ENCODE measurements at regions not wholly inside any gene's neighbourhood (a gene's known extent, or its start where the extent isn't known, plus 50 kb on each side); places are given as distances from the start of the nearest gene placed in this dataset.
"Not testable (repeated sequence)": the region's sequence is repeated elsewhere in the genome, so short reads cannot be mapped to it uniquely, and the experiment has no call there.

DNA sequence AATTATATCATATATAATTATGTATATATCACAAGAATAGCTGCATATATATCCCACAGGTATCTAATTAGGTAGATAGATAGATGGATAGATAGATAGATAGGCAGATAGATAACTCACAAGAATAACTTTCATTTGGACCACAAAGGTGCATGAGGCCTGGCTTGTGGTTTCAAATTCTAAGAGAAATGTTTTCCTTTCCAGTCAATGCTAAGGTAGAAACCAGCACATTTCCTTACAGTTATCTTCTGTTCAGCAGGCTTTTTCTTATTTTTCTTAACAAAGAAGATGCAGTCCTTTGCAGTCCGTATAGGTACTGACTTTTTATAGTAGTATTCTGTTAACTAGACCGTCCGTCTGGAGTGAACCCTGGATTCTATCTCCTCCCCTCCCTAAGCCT lies 152.9 kb upstream of the ANKFN1 start:
- Mint-ChIP-seq H3K9me3 (peaks cover 3% of the 10 kb centered on the region), H3K27ac (no peak overlapping the region), H3K36me3 (ENCODE audit: low read depth) (no peaks in the 10 kb centered on the region), H3K4me3 (no peak overlapping the region), H3K4me1 (no peaks in the 10 kb centered on the region), H3K27me3 (no peaks in the 10 kb centered on the region)
- DNase-seq: no peak
- intact Hi-C loops (cut with micrococcal nuclease): no loop called here

DNA sequence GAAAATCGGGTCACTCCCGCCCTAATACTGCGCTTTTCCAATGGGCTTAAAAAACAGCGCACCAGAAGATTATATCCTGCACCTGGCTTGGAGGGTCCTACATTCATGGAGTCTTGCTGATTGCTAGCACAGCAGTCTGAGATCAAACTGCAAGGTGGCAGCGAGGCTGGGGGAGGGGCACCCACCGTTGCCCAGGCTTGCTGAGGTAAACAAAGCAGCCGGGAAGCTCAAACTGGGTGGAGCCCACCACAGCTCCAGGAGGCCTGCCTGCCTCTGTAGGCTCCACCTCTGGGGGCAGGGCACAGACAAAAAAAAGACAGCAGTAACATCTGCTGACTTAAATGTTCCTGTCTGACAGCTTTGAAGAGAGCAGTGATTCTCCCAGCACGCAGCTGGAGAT lies 150.6 kb upstream of the ANKFN1 start:
- H3K27ac Mint-ChIP-seq; H3K4me1 Mint-ChIP-seq; H3K4me3 Mint-ChIP-seq; intact Hi-C loops (cut with micrococcal nuclease); H3K9me3 Mint-ChIP-seq; H3K36me3 Mint-ChIP-seq (ENCODE audit: low read depth); DNase-seq; H3K27me3 Mint-ChIP-seq: not testable (repeated sequence)

DNA sequence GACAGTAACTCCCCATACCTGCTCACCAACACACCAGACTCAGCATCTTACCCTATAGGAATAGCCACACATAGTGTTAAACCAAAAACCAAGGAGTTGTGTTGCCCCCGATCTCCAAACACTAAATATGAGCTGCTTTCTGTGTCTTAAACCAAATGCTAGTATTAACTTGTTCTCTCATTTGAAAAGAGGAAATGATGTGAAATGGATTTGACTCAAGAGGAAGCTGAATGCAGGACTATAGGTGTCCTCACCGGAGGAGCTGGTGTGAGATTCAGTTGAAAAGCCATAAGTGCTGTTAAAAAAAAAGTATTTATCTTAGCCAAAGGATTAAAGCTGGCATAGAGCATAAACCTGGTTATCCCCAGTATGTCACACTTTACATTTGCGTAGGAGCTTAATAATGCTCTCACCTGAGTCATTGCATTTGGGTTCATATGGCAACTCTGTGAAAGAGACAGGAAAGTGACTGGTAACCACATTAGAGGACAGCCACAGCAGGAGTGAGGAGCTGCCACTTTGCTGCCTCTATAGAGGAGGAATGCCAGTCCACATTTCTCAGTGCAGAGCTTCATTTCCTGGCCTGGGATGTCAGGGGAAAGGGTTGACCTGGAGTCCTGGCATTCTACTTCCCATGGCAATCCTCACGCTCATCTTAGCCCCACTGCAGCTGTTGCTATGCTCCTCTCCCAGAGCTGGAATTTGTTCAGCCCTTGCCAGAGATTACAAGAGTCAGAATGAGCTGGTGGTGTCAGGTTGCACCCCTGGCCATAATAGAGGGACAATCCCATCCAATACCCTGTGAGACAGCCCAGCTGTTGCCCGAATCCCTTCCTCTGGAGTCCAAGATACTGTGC lies 143.3 kb upstream of the ANKFN1 start:
- Mint-ChIP-seq H3K4me3 (no peak overlapping the region), H3K27ac (no peak overlapping the region)

DNA sequence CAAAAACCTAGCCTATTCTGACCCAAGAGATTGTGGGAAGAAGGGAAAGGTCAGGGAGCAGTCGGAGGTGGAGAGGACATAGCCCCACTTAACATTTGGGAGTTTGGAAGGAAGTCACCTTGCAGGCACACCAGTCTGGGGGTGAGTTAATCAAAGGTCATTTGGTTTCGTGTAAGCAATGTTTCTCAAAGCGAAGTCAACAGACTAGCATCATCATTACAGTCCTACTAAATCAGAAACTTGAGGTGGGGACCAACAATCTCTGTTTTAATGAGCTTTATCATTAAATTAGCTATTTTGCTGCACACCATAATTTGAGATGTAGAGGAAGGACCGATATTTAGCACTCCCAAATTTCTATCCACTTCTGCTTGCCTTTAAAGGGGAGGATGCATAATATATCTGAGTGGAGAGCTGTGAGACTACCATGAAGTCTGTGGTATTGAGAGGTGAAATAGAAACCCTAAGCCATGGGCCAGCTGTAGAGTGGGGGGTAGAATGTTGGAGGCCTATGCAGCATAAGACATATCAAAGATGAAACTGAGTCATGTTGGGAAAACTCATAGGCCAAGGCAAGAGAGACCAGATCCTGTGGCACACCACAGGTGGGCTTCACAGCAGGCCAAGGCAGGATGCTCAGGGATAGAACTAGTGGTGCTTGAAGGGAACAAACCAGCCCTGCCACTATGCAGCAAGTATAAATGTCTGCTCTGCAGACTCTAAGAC lies 141.7 kb upstream of the ANKFN1 start:
- Mint-ChIP-seq H3K4me3 (no peak overlapping the region), H3K9me3 (peaks cover 8% of the 10 kb centered on the region), H3K4me1 (peaks cover 4% of the 10 kb centered on the region), H3K27me3 (peaks cover 2% of the 10 kb centered on the region), H3K27ac (no peak overlapping the region), H3K36me3 (ENCODE audit: low read depth) (no peaks in the 10 kb centered on the region)
- DNase-seq: no peak
- intact Hi-C loops (cut with micrococcal nuclease): no loop called here

More for the DNA sequence above, 143.3 kb upstream of the ANKFN1 start:
- Mint-ChIP-seq H3K4me1 (peaks cover 4% of the 10 kb centered on the region), H3K36me3 (ENCODE audit: low read depth) (no peaks in the 10 kb centered on the region), H3K9me3 (peaks cover 8% of the 10 kb centered on the region), H3K27me3 (no peaks in the 10 kb centered on the region)
- peak; percentile 24 for DNase-seq
- intact Hi-C loops (cut with micrococcal nuclease): no loop called here

DNA sequence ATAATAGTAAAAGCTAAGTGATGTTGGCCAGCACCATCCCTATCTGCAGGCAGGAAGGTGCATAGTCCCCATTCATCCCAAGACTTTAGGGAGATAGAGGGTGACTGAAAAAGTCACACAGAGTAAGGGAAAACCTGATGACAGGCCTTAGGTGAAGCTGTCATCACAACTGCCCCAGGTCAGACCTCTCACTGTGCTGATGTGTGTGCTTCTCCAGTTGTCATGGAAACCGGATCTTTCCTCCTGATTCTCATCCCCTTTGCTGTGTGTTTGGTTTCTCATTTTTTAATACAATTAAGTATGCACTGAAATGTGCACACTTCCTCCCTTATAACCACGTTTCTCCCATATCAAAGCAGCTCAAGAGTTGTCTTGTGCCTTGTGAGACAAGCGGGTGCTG lies 135.1 kb upstream of the ANKFN1 start:
- no peak overlapping the region for H3K27ac Mint-ChIP-seq
- intact Hi-C loops (cut with micrococcal nuclease): no loop called here

DNA sequence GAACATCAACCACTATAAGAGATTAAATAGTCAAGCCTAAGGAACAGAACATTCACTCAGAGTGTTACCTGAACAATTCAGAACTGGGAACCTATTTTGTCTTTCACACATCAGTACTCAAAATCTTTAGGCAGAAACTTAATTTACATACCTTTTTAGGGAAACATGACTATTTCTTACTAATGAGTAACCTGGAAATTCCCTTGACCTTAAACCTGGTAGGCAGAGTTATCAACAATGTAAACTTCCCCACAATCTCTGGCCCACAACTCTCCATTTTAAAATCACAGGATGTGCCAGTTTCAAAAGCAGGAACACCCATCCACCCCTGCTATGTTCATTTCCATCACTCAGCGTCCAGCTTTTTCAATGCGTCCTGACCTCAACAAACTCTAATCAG lies 132.9 kb upstream of the ANKFN1 start:
- H3K27me3 Mint-ChIP-seq: peaks cover 5% of the 10 kb centered on the region
- DNase-seq: no peak
- H3K36me3 Mint-ChIP-seq (ENCODE audit: low read depth): no peaks in the 10 kb centered on the region
- H3K27ac Mint-ChIP-seq: peak overlapping the region; percentile 58
- no peaks in the 10 kb centered on the region for H3K9me3 Mint-ChIP-seq
- peak overlapping the region; percentile 4 for H3K4me3 Mint-ChIP-seq
- peaks cover 26% of the 10 kb centered on the region for H3K4me1 Mint-ChIP-seq
- intact Hi-C loops (cut with micrococcal nuclease): loop anchor here (10.0 kb wide), 2 partner anchors 286 to 1056 kb away; partner anchors contain the start of genes COX11 and STXBP4

More for the DNA sequence above, 135.1 kb upstream of the ANKFN1 start:
- no peak for DNase-seq
- H3K9me3 Mint-ChIP-seq: no peaks in the 10 kb centered on the region
- H3K27me3 Mint-ChIP-seq: peaks cover 5% of the 10 kb centered on the region
- peaks cover 16% of the 10 kb centered on the region for H3K4me1 Mint-ChIP-seq
- H3K4me3 Mint-ChIP-seq: no peak overlapping the region
- H3K36me3 Mint-ChIP-seq (ENCODE audit: low read depth): no peaks in the 10 kb centered on the region

DNA sequence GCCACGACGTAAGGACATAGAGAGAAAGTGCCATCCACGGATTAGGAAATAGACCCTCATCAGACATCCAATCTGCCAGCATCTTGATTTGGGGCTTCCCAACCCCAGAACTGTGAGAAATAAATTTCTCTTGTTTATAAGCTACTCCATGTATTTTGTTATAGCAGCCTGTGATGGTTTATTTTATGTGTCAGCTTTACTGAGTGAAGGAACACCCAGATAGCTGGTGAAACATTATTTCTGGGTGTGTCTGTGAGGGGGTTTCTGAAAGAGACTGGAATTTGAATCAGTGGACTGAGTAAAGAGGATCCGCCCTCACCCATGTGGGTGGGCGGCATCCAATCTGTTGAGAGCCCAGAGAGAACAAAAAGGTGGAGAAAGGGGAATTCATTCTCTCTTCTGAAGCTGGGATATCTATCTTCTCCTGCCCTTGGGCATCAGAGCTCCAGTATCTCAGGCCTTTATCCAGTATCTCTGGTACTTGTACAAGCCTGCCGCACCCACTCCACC lies 131.5 kb upstream of the ANKFN1 start:
- H3K4me3 Mint-ChIP-seq: no peak overlapping the region
- intact Hi-C loops (cut with micrococcal nuclease): loop anchor here (10.0 kb wide), 2 partner anchors 287 to 1057 kb away; partner anchors contain the start of genes COX11 and STXBP4
- no peak for DNase-seq
- peaks cover 26% of the 10 kb centered on the region for H3K4me1 Mint-ChIP-seq
- H3K27ac Mint-ChIP-seq: no peak overlapping the region
- peaks cover 3% of the 10 kb centered on the region for H3K27me3 Mint-ChIP-seq
- no peaks in the 10 kb centered on the region for H3K9me3 Mint-ChIP-seq
- no peaks in the 10 kb centered on the region for H3K36me3 Mint-ChIP-seq (ENCODE audit: low read depth)

DNA sequence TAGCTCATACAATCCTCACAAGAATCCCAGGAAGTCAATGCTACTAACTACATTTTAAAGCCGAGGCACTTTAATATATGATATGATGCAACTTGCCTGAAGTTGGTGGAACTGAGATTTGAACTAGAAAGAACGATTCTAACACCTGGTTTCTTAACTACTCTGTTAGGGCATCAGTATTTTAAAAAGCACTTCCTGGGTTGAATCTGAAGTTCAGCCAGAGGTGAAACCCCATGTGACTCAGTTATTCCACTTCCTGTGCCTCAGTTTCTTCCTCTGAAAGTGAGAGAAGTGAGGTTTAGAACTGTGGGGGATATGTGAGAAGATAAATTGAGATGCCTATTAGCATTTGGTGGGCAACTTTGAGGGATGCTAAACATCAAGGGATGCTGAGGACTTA lies 129.4 kb upstream of the ANKFN1 start:
- H3K4me3 Mint-ChIP-seq: no peak overlapping the region
- H3K9me3 Mint-ChIP-seq: no peaks in the 10 kb centered on the region
- H3K36me3 Mint-ChIP-seq (ENCODE audit: low read depth): no peaks in the 10 kb centered on the region
- DNase-seq: peak; percentile 56
- peak overlapping the region; percentile 10 for H3K27ac Mint-ChIP-seq
- H3K27me3 Mint-ChIP-seq: no peaks in the 10 kb centered on the region
- peaks cover 26% of the 10 kb centered on the region for H3K4me1 Mint-ChIP-seq
- intact Hi-C loops (cut with micrococcal nuclease): loop anchor here (10.0 kb wide), 2 partner anchors 289 to 1059 kb away; partner anchors contain the start of genes COX11 and STXBP4

DNA sequence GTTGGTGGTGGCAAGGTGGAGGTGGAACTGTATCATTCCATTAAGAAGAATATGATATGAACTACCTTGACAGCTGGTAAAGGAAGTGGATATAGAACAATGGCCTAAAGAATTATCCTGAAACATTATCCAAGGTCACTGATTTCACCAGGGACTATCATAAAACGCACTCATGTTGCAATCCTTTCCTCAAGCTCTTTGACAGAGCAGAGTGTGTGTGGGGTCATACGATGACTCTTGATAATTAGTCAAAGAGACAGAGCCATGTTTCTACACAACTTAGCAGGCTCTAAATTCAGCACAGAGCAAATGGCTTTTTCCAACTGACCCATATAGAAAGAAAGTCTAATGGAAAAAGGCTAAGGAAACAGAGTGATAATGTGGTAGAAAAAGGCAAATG lies 126.4 kb upstream of the ANKFN1 start:
- Mint-ChIP-seq H3K27me3 (peaks cover 5% of the 10 kb centered on the region), H3K9me3 (no peaks in the 10 kb centered on the region), H3K36me3 (ENCODE audit: low read depth) (no peaks in the 10 kb centered on the region), H3K27ac (no peak overlapping the region), H3K4me3 (no peak overlapping the region), H3K4me1 (peaks cover 13% of the 10 kb centered on the region)
- intact Hi-C loops (cut with micrococcal nuclease): loop anchor here (10.0 kb wide), 2 partner anchors 292 to 1062 kb away; partner anchors contain the start of genes COX11 and STXBP4
- peak; percentile 17 for DNase-seq

DNA sequence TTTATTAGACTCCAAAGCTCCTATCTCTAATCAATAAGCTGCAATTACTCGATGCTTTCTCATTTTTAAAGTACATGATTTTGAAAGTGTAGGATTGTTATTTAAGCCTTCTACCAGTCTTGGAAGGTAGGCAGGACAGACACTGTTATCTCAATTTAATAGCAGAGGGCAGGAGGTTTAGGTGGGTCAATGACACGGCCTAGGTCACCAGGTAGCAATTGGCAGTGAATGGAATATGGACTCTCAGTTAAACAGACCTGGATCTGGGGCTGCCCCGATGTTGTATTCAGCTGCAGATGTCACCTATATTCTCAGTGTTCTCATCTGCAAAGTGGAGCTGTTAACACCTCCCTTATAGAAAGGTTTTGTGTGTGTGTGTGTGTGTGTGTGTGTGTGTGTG lies 124.4 kb upstream of the ANKFN1 start:
- no peaks in the 10 kb centered on the region for H3K9me3 Mint-ChIP-seq
- intact Hi-C loops (cut with micrococcal nuclease): loop anchor here (10.0 kb wide), 2 partner anchors 294 to 1064 kb away; partner anchors contain the start of genes COX11 and STXBP4
- peaks cover 8% of the 10 kb centered on the region for H3K4me1 Mint-ChIP-seq
- H3K27ac Mint-ChIP-seq: no peak overlapping the region
- H3K4me3 Mint-ChIP-seq: no peak overlapping the region
- H3K36me3 Mint-ChIP-seq (ENCODE audit: low read depth): no peaks in the 10 kb centered on the region
- peak; percentile 10 for DNase-seq
- peaks cover 9% of the 10 kb centered on the region for H3K27me3 Mint-ChIP-seq

DNA sequence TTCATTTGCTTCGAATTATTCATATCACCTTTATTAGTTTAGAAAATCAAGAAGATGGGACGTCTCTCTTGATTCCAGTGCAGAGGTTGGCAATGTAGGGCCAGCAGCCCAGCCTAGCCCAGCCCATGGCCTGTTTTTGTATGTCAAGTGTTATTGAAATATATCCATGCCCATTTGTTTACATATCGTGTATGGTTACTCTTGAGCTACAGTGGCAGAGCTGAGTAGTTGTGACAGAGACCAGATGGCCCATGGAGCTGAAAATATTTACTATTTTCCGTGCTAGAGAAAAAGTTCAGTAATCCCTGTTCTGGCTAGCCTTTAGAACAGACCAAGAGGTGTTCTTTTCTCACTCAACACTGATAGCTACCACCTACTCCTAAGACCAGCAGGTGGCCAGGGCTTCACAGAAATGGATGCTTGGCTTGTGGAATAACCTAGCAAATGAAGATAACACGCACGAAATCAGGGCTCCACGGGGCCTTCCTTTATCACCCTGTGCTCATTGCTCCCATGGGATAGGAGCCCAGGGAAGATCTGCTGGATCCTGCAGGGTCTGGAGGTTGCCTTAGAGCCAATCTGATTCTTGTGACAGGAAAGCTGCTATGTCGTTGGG lies 123.2 kb upstream of the ANKFN1 start:
- intact Hi-C loops (cut with micrococcal nuclease): no loop called here

DNA sequence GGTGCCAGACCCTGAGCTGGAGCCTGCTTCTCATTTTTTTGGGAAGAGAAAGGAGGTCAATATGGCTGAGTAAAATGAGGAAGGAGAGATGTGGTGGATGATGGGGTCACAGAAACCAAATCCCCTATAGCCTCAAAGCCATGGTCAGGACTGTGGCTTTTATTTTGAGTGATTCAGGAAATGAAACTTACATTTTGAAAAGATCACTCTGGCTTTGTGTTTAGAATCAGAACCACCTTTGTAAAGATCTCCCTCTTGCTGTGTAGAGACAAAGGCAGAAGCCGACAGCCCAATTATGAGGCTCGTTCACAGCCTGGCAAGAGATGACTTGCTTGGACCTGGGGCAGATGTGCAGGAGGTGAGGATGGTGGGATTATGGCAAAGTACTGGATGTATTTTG lies 121.6 kb upstream of the ANKFN1 start:
- Mint-ChIP-seq H3K36me3 (ENCODE audit: low read depth) (no peaks in the 10 kb centered on the region), H3K27me3 (peaks cover 9% of the 10 kb centered on the region), H3K9me3 (no peaks in the 10 kb centered on the region), H3K4me1 (peaks cover 3% of the 10 kb centered on the region), H3K27ac (no peak overlapping the region), H3K4me3 (no peak overlapping the region)
- DNase-seq: peak; percentile 14
- intact Hi-C loops (cut with micrococcal nuclease): no loop called here

More for the DNA sequence above, 123.2 kb upstream of the ANKFN1 start:
- no peak overlapping the region for H3K27ac Mint-ChIP-seq
- H3K4me3 Mint-ChIP-seq: no peak overlapping the region
- H3K9me3 Mint-ChIP-seq: no peaks in the 10 kb centered on the region
- peaks cover 9% of the 10 kb centered on the region for H3K27me3 Mint-ChIP-seq
- DNase-seq: peak; percentile 45
- H3K4me1 Mint-ChIP-seq: peaks cover 3% of the 10 kb centered on the region
- no peaks in the 10 kb centered on the region for H3K36me3 Mint-ChIP-seq (ENCODE audit: low read depth)

DNA sequence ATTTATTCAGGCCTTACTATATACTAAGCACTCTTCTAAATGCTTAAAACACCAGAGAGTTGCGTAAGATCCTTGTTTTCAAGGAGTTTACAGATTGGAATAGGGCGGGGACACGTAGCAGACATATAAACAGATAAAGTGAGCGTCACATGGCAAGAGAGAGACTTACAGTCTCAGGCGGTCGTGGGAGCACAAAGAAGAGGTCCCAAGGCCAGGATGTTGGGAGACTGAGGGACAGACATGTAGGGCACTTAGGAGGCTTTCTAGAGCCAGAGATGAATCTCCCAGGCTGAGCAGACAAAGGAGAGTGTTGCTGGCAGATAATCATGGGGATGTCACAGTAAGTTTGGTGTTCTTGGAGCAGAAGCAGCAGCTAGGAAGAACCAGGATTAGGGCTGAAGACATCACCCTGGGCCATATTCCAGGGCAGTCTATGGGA lies 119.1 kb upstream of the ANKFN1 start:
- peaks cover 9% of the 10 kb centered on the region for H3K27me3 Mint-ChIP-seq
- no peaks in the 10 kb centered on the region for H3K36me3 Mint-ChIP-seq (ENCODE audit: low read depth)
- no peak for DNase-seq
- H3K4me3 Mint-ChIP-seq: no peak overlapping the region
- intact Hi-C loops (cut with micrococcal nuclease): no loop called here
- H3K27ac Mint-ChIP-seq: no peak overlapping the region
- H3K4me1 Mint-ChIP-seq: peaks cover 3% of the 10 kb centered on the region
- H3K9me3 Mint-ChIP-seq: no peaks in the 10 kb centered on the region

Measured in activated CD4-positive, alpha-beta T cell treated with anti-CD3 and anti-CD28 coated beads, Interleukin-2, amount 10 ng/mL, durations not matched to agents 24 days and 14 days (primary cell).